Stomach (tissue), 4 donors: ENCODE measurements at regions not wholly inside any gene's neighbourhood (a gene's known extent, or its start where the extent isn't known, plus 50 kb on each side); places are given as distances from the start of the nearest gene placed in this dataset.

ENCODE experiments used
- EP300 ChIP-seq: sonication (generic); formaldehyde crosslinking; IDR thresholded peaks from one replicate; pipeline ENCODE4 v1.6.1; 2017; ENCODE audit warnings: antibody characterized with exemption
- TF ChIP-seq, protein P1 (sequence below), 7 experiments: fragments of 450-650 bp in 4 of 7; fragments of 200-600 bp in 3 of 7; sonication (generic) in 3 of 7; IDR thresholded peaks; one replicate each; pipeline ENCODE4 v1.5.1; 2016 to 2019; ENCODE audit warnings: antibody characterized with exemption in 7 of 7, control low read depth in 2 of 7, mild to moderate bottlenecking in 1 of 7

DNA sequence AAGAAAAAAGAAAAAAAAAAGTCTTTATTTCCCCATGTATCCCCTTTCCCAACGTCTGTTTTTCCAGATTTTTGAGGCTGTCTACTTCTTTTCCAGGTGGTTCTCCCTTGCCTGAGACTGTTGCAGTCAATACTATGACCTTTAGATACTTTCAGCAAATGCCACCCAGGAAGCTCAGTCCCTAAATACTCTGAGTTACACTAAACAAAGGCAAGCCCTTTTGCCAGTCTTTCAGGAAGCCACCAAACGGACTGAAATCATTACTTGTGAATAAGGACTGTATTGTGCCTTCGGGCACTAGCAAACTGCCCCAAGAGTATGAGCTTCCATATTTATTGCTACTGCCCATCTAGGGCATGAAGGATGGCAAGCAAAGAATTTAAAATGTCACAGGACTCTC lies 621.3 kb downstream of the SUCLG1 start:
- TF ChIP-seq, protein P1, sequence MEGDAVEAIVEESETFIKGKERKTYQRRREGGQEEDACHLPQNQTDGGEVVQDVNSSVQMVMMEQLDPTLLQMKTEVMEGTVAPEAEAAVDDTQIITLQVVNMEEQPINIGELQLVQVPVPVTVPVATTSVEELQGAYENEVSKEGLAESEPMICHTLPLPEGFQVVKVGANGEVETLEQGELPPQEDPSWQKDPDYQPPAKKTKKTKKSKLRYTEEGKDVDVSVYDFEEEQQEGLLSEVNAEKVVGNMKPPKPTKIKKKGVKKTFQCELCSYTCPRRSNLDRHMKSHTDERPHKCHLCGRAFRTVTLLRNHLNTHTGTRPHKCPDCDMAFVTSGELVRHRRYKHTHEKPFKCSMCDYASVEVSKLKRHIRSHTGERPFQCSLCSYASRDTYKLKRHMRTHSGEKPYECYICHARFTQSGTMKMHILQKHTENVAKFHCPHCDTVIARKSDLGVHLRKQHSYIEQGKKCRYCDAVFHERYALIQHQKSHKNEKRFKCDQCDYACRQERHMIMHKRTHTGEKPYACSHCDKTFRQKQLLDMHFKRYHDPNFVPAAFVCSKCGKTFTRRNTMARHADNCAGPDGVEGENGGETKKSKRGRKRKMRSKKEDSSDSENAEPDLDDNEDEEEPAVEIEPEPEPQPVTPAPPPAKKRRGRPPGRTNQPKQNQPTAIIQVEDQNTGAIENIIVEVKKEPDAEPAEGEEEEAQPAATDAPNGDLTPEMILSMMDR (IDR thresholded peaks at IDR 0.05) = no peak
- no peak for TF ChIP-seq EP300
